Neuron (in vitro differentiated cells): ENCODE measurements at regions not wholly inside any gene's neighbourhood (a gene's known extent, or its start where the extent isn't known, plus 50 kb on each side); places are given as distances from the start of the nearest gene placed in this dataset.

Experiments used
- H2AFZ ChIP-seq: one replicate; pipeline ENCODE4 v1.6.1; 2013; ENCODE audit warnings: low read depth, mild to moderate bottlenecking, inconsistent platforms, low read length, moderate library complexity
- H3K27me3 ChIP-seq: one replicate; pipeline ENCODE4 v1.6.1; 2013; ENCODE audit warnings: low read length; ENCODE audit not compliant: insufficient read depth
- H3K36me3 ChIP-seq: one replicate; pipeline ENCODE4 v1.6.1; 2013; ENCODE audit warnings: low read length; ENCODE audit not compliant: insufficient read depth
- H3K4me1 ChIP-seq: one replicate; pipeline ENCODE4 v1.6.1; 2013; ENCODE audit warnings: low read length; ENCODE audit not compliant: insufficient read depth
- H3K4me3 ChIP-seq: 2 replicates; pipeline ENCODE4 v1.5.1; 2013; ENCODE audit warnings: mild to moderate bottlenecking, low read length, moderate library complexity
- H3K9me3 ChIP-seq: one replicate; pipeline ENCODE4 v1.6.1; 2013; ENCODE audit warnings: low read length

DNA sequence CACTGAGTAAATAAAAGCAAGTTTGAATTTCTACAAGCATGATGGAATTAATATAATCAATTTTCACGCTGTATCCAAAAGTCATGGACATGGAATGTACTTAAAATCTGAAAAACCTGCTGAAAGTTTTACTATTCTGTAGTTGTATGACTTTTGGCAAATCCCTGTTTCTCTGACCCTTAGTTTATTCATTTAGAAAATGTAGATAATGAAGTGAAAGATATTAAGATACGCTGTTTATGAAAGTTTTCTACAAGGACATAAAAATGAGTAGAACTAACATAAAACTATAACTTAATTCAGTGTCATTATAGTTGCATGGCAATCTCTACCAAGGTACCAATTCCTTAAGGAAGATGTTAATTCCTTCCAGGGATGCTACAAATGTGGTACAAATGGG lies 363.2 kb upstream of the MPDZ start:
- H3K36me3 ChIP-seq, result no peaks in the 10 kb centered on the region
- H3K27me3 ChIP-seq, result no peaks in the 10 kb centered on the region
- H3K4me1 ChIP-seq, result no peaks in the 10 kb centered on the region
- H2AFZ ChIP-seq, result no peak overlapping the region
- H3K9me3 ChIP-seq, result peaks cover 2% of the 10 kb centered on the region
- H3K4me3 ChIP-seq, result no peak overlapping the region

DNA sequence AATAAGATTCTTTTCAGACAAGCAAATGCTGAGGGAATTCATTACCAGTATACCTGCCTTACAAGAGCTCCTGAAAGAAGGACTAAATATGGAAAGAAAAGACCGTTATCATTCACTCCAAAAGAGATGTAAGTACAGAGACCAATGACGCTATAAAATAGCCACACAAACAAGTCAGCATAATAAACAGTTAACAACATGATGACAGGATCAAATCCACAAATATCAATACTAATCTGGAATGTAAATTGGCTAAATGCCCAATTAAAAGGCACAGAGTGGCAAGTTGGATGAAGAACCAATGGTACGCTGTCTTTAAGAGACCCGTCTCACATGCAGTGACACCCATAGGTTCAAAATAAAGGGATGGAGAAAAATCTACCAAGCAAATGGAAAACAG lies 349.6 kb upstream of the MPDZ start:
- H3K4me3 ChIP-seq, result no peak overlapping the region
- no peaks in the 10 kb centered on the region for H3K36me3 ChIP-seq
- H3K27me3 ChIP-seq, result no peaks in the 10 kb centered on the region
- H3K4me1 ChIP-seq, result no peaks in the 10 kb centered on the region
- no peaks in the 10 kb centered on the region for H3K9me3 ChIP-seq
- H2AFZ ChIP-seq, result no peak overlapping the region

DNA sequence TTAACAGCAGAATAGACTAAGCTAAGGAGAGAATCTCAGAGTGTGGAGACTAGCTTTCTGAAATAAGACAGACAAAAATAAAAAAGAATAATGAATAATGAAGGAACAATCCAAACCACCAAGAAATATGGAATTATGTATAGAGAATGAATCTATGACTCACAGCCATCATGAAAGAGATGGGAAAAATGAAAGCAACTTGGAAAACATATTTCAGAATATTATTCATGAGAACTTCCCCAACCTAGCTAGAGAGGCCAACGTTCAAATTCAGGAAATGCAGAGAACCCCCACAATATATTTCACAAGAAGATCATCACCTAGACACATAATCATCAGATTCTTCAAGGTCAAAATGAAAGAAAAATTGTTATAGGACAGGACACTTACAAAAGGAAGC lies 349.0 kb upstream of the MPDZ start:
- no peaks in the 10 kb centered on the region for H3K4me1 ChIP-seq
- no peak overlapping the region for H3K4me3 ChIP-seq
- no peaks in the 10 kb centered on the region for H3K27me3 ChIP-seq
- no peaks in the 10 kb centered on the region for H3K36me3 ChIP-seq
- H2AFZ ChIP-seq, result no peak overlapping the region
- no peaks in the 10 kb centered on the region for H3K9me3 ChIP-seq

DNA sequence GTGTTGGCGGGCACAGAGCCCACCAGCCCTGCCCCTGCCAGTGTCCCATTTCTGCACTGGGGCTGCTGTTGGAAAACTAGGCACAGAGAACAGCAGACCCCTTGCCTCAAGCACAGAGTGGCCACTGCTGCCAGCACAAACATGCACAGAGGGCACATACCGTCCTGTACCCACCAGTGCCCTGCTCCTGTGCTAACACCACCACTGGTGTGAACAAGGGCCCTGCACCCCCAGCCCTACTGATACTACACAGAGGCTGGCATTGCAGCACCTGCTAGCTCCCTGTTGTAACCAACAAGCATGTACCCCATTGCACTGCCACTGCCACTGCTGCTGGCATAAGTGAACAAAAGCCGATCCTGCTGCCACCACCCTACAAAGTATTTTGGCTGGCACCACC lies 348.0 kb upstream of the MPDZ start:
- Histone ChIP-seq H3K4me1 (no peaks in the 10 kb centered on the region), H3K36me3 (no peaks in the 10 kb centered on the region), H2AFZ (no peak overlapping the region), H3K9me3 (no peaks in the 10 kb centered on the region), H3K27me3 (no peaks in the 10 kb centered on the region), H3K4me3 (no peak overlapping the region)

DNA sequence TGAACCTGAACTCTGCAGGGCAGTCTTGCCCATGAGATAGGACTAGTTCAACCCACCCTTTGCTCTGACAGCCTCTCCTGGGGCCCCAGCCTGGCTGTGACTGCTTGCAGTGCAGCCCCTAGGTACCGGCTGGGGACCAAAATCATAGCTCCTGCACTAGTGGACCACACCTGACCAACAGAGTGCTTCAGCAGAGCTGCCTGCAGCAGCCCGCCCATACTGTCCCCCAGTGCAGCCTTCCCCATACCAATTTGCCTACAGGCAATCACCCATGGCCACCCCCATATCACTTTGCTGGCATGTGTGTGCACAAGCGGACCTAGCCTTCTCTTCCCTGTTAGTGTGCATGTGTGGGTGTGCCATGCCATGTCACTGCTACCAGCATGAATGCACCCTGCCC lies 347.6 kb upstream of the MPDZ start:
- Histone ChIP-seq H2AFZ (no peak overlapping the region), H3K4me3 (no peak overlapping the region), H3K36me3 (no peaks in the 10 kb centered on the region), H3K27me3 (no peaks in the 10 kb centered on the region), H3K9me3 (no peaks in the 10 kb centered on the region), H3K4me1 (no peaks in the 10 kb centered on the region)

DNA sequence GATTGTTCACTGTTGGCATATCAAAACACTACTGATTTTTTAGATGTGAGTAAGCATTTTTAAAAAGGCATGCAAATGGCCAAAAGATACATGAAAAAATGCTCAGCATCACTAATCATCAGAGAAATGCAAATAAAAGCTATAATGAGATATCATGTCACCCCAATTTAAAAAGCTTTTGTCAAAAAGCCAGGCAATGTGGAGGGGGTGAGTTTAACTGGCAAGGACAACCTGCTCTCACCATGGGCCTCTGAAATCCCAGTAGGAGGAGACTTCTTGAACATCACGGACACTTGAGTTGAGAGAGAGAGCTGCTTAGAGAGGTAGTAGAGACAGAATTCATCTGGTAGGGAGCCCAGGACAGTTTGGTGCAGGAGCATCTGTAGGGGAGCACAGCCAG lies 347.1 kb upstream of the MPDZ start:
- Histone ChIP-seq H2AFZ (no peak overlapping the region), H3K27me3 (no peaks in the 10 kb centered on the region), H3K36me3 (no peaks in the 10 kb centered on the region), H3K4me3 (no peak overlapping the region), H3K4me1 (no peaks in the 10 kb centered on the region), H3K9me3 (no peaks in the 10 kb centered on the region)

DNA sequence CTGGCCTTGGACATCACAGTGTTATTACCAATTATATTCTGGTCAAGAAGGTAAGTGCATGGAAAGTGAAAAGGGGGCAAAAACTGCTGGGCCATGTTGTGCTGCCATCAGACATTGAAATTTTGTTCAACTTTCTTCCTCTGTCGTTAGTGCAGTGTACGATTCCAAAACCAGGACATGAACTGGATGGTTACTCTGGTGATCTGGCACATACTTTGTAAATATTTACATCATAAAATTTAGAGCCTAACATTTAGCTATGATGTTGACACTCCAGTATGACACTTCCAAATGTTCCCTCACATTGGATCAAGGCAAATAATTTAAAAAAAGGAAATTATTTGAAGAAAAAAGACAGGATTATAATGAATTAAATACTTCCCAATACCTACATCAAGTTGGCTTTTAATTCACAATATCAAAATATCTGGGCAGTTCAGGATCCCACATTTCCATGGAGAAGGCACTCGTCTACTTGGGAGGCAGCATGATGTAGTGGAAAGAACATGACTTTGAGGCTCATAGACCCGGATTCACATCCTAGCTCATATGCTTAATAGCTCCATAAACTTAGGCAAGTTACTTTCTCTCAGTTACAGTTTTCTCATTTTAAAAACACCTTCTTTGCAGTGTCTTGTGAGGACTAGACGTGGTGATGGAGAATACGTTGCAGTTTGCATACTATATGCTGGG lies 342.5 kb upstream of the MPDZ start:
- H3K9me3 ChIP-seq, result no peaks in the 10 kb centered on the region
- H3K4me3 ChIP-seq, result no peak overlapping the region
- H3K36me3 ChIP-seq, result no peaks in the 10 kb centered on the region
- H3K27me3 ChIP-seq, result no peaks in the 10 kb centered on the region
- H3K4me1 ChIP-seq, result no peaks in the 10 kb centered on the region
- no peak overlapping the region for H2AFZ ChIP-seq

DNA sequence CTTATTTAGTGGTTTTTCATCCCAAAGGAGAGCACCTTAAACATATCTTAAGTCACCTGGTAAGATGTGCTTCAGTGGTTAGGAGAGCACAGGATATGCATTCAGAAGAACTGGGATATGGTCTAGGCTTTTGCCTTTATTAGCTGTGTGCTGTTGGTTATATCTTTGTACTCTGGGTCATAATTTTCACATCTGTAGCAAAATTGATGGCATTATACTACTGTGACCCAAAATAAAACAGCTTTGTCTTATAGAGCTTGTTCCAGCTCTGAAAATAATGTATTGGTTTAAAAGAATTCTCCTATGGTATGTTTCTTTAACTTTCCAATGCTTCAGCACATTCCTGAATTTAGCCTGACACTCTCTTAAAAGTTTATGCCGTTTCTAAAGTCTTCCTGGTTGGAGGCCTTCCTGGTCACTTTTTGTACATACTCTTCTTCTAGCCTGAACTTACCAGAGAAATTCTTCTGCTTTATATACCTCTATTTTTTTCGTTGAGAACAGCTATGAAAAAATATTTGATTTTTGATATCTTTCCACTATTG lies 337.1 kb upstream of the MPDZ start:
- no peaks in the 10 kb centered on the region for H3K36me3 ChIP-seq
- no peaks in the 10 kb centered on the region for H3K9me3 ChIP-seq
- H2AFZ ChIP-seq, result no peak overlapping the region
- H3K4me1 ChIP-seq, result no peaks in the 10 kb centered on the region
- no peaks in the 10 kb centered on the region for H3K27me3 ChIP-seq
- no peak overlapping the region for H3K4me3 ChIP-seq

DNA sequence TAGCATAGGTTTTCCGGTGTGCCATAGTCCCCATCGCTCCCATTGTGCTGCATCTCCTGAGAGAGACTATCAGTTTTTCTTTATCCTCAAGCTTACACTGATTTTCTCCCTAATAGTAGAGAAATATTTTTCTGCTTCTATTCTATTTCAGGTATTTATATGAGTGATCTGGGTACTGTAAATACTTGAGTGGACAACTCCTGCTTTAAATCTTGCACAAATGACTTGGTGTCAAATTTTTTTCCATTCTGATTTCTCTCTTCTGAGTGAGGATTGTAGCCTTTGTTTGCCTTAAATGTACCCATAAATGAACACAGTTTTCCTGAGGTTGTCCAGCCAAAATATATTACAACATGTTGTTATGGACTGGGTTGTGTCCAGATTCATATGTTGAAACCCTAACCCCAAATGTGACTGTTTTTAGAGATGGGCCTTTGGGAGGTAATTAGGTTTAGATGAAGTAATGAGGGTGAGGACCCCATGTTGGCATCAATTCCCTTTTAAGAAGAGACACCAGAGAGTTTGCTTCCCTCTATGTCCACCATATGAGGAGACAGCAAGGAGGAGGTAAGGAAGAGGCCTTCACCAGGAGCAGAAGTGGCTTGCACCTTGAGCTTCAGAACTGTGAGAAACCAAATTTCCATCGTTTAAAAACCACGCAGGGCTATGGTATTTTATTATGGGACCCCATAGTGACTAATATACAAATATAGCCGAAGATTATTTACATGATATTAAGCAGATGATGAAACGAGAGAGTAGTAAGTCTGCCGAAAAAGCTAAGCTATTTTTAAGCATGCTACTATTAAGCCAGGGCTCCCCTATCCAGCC lies 336.4 kb upstream of the MPDZ start:
- H3K36me3 ChIP-seq, result no peaks in the 10 kb centered on the region
- H3K9me3 ChIP-seq, result no peaks in the 10 kb centered on the region
- no peak overlapping the region for H3K4me3 ChIP-seq
- H3K27me3 ChIP-seq, result no peaks in the 10 kb centered on the region
- no peak overlapping the region for H2AFZ ChIP-seq
- H3K4me1 ChIP-seq, result no peaks in the 10 kb centered on the region

DNA sequence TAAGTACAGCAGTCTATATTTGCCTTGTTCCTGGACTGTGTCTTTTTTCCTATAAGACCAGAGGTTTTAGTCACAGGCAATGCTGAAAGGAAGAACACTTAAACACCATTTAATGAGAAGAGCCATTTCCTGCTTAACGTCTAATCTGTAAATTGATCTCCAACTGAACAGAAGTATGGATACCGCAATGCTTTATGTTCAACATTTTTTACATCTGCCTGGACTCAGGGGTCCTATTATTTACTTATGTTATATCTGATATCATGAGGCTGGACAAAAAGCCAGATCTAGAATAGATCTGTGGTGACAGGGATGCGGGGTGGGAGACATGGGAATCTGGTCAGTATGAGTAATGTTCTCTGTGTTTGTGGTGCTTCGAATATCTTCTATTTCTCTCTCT lies 334.6 kb upstream of the MPDZ start:
- Histone ChIP-seq H2AFZ (no peak overlapping the region), H3K9me3 (no peaks in the 10 kb centered on the region), H3K4me1 (peaks cover 3% of the 10 kb centered on the region), H3K36me3 (no peaks in the 10 kb centered on the region), H3K27me3 (no peaks in the 10 kb centered on the region), H3K4me3 (no peak overlapping the region)

DNA sequence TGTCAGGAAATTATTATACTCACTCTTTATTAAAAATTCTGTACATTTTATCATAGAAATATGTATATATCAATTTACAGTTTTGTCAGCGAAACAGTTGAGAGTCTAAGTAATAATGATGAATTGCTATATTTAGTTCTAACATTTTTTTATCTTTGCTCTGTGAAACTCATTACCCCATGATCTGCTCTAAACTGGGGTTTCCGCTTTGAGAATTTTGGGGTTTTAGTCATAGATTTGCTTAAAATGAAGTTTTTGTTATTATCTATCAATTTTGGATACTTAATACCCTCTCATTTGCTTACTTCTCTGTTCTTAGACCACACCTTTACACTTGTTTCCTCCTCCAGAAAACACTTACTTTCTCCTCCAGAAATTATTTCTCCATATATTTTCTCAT lies 333.8 kb upstream of the MPDZ start:
- peaks cover 11% of the 10 kb centered on the region for H3K4me1 ChIP-seq
- H3K4me3 ChIP-seq, result no peak overlapping the region
- H3K36me3 ChIP-seq, result no peaks in the 10 kb centered on the region
- H3K27me3 ChIP-seq, result no peaks in the 10 kb centered on the region
- H2AFZ ChIP-seq, result no peak overlapping the region
- no peaks in the 10 kb centered on the region for H3K9me3 ChIP-seq

DNA sequence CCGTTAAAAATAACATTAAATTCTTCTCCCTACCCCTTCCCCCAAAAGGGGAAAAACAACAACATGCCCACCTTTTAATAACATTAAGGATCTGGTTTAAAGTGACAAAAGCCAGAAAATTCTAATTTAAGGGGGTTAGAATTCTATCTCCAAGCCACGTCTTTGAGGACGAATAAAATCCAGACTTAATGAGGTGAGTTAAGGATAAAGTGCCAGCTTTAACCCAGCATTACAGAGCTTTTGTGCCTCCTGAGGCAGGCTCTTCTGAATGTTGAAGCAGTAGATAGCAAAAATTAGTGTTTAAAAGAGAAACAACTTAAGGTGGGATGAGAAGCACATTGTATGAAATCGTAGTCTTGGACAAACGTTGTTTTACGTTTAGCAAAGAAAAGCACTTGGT lies 329.0 kb upstream of the MPDZ start:
- no peaks in the 10 kb centered on the region for H3K27me3 ChIP-seq

DNA sequence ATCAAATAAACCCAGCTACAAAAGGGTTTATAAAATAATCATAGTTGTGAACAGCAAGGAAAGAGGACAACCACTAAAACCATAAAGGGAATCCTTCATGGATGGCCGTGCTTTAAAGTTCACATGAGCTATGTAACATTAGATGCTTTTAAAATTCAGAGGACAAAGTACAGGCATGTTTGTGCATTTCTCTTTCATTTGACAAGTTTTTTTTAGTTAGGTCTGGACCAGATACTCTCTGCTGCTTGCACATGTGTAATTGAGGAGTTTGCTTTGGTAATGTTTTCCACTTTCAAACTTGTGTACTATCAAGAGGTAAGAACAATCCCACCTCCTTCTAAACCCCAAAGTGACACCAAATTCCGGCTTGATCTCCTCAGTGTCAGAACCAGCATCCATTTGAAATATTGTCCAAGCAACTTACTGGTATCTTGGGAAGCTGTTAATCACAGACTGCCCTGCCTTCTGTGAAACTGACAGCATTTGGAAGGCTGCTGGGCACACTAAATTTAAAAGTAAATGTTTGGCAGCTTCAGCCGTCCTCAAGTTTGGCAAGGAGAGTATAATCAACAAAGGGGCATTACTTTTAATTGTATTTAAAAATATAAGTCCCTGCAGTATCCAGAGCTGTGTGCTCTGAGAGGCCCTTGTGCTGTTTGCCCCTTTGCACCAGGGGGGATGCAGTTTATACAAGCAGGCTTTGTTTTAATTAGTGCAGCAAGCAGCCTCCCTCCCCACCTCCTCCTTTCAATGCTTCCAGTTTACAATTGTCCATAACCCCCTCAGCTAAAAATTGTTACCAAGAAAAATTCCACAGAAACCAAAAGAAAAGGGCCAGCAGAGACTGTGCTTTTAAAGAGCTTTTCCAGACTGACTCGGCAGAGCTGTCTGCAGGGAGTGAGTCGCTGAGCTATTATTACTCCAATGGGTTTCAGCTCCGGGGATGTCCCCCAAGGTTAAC lies 328.3 kb upstream of the MPDZ start:
- Histone ChIP-seq H3K27me3 (no peaks in the 10 kb centered on the region), H3K9me3 (no peaks in the 10 kb centered on the region), H3K4me1 (peaks cover 19% of the 10 kb centered on the region), H3K36me3 (no peaks in the 10 kb centered on the region), H3K4me3 (peak overlapping the region; percentile 46), H2AFZ (peak overlapping the region; percentile 90)

More for the DNA sequence above, 329.0 kb upstream of the MPDZ start:
- Histone ChIP-seq H2AFZ (peak overlapping the region; percentile 90), H3K4me3 (peak overlapping the region; percentile 46), H3K9me3 (no peaks in the 10 kb centered on the region), H3K36me3 (no peaks in the 10 kb centered on the region), H3K4me1 (peaks cover 19% of the 10 kb centered on the region)
